Trophoblast cell (in vitro differentiated cells and primary cell): ENCODE measurements at regions not wholly inside any gene's neighbourhood (a gene's known extent, or its start where the extent isn't known, plus 50 kb on each side); places are given as distances from the start of the nearest gene placed in this dataset.

Experiments used
- DNase-seq, 2 donors: peaks; one replicate each; pipeline ENCODE4 v3.0.0-alpha.2; 2016
- H2AFZ ChIP-seq: 2 replicates; pipeline ENCODE4 v1.6.1; 2013; ENCODE audit warnings: low read length, moderate library complexity, mild to moderate bottlenecking; ENCODE audit not compliant: insufficient read depth, poor library complexity
- H2AK5ac ChIP-seq: 2 replicates; pipeline ENCODE4 v1.6.1; 2013; ENCODE audit warnings: mild to moderate bottlenecking, low read length
- H2BK120ac ChIP-seq: 2 replicates; pipeline ENCODE4 v1.6.1; 2013; ENCODE audit warnings: low read length, mild to moderate bottlenecking, moderate library complexity; ENCODE audit not compliant: insufficient read depth, poor library complexity
- H2BK12ac ChIP-seq: 2 replicates; pipeline ENCODE4 v1.6.1; 2013; ENCODE audit warnings: mild to moderate bottlenecking, low read length, moderate library complexity
- H2BK5ac ChIP-seq: 2 replicates; pipeline ENCODE4 v1.6.1; 2013; ENCODE audit warnings: low read length, low read depth, moderate library complexity, mild to moderate bottlenecking; ENCODE audit not compliant: poor library complexity
- H3K14ac ChIP-seq: 2 replicates; pipeline ENCODE4 v1.6.1; 2013; ENCODE audit warnings: mild to moderate bottlenecking, low read length
- H3K18ac ChIP-seq: 2 replicates; pipeline ENCODE4 v1.6.1; 2013; ENCODE audit warnings: mild to moderate bottlenecking, low read length
- H3K23ac ChIP-seq: 2 replicates; pipeline ENCODE4 v1.6.1; 2013; ENCODE audit warnings: low read length
- H3K27ac ChIP-seq: 2 replicates; pipeline ENCODE4 v1.5.1; 2013; ENCODE audit warnings: low read depth, mild to moderate bottlenecking, inconsistent platforms, low read length, moderate library complexity
- H3K27me3 ChIP-seq: 2 replicates; pipeline ENCODE4 v1.6.1; 2013; ENCODE audit warnings: inconsistent platforms, mild to moderate bottlenecking, low read length, moderate library complexity; ENCODE audit not compliant: insufficient read depth
- H3K36me3 ChIP-seq, 2 experiments: 1 replicate in 1 of 2; 2 replicates in 1 of 2; pipeline ENCODE4 v1.6.1; 2013; ENCODE audit warnings: low read length in 2 of 2, mild to moderate bottlenecking in 2 of 2, moderate library complexity in 1 of 2; ENCODE audit not compliant: insufficient read depth in 2 of 2, control insufficient read depth in 1 of 2
- H3K4ac ChIP-seq: 2 replicates; pipeline ENCODE4 v1.6.1; 2013; ENCODE audit warnings: low read depth, mild to moderate bottlenecking, low read length, moderate library complexity
- H3K4me1 ChIP-seq, 2 experiments: 1 replicate in 1 of 2; 2 replicates in 1 of 2; pipeline ENCODE4 v1.6.1; 2013; ENCODE audit warnings: low read length in 2 of 2, mild to moderate bottlenecking in 2 of 2, moderate library complexity in 1 of 2; ENCODE audit not compliant: insufficient read depth in 2 of 2, control insufficient read depth in 1 of 2
- H3K4me2 ChIP-seq: 2 replicates; pipeline ENCODE4 v1.6.1; 2013; ENCODE audit warnings: inconsistent platforms, mild to moderate bottlenecking, low read length, moderate library complexity
- H3K4me3 ChIP-seq: 2 replicates; pipeline ENCODE4 v1.5.1; 2013; ENCODE audit warnings: mild to moderate bottlenecking, low read depth, low read length, inconsistent platforms
- H3K79me1 ChIP-seq: one replicate; pipeline ENCODE4 v1.6.1; 2013; ENCODE audit warnings: low read length
- H3K79me2 ChIP-seq: 2 replicates; pipeline ENCODE4 v1.6.1; 2013; ENCODE audit warnings: low read length, mild to moderate bottlenecking; ENCODE audit not compliant: control insufficient read depth, insufficient read depth, poor library complexity
- H3K9ac ChIP-seq: 2 replicates; pipeline ENCODE4 v1.6.1; 2013; ENCODE audit warnings: mild to moderate bottlenecking, low read length
- H3K9me3 ChIP-seq: 2 replicates; pipeline ENCODE4 v1.6.1; 2013; ENCODE audit warnings: low read depth, mild to moderate bottlenecking, control low read depth, inconsistent platforms, low read length; ENCODE audit not compliant: insufficient read depth
- H4K12ac ChIP-seq: 2 replicates; pipeline ENCODE4 v1.6.1; 2013; ENCODE audit warnings: low read depth, mild to moderate bottlenecking, low read length, moderate library complexity
- H4K8ac ChIP-seq: 2 replicates; pipeline ENCODE4 v1.6.1; 2013; ENCODE audit warnings: low read depth, mild to moderate bottlenecking, low read length, moderate library complexity
- H4K91ac ChIP-seq: one replicate; pipeline ENCODE4 v1.6.1; 2013; ENCODE audit warnings: low read depth, mild to moderate bottlenecking, low read length, moderate library complexity
- WGBS: extraction: QIAGEN DNeasy Blood & Tissue Kit; methylation state at CpG from one replicate; pipeline ENCODE4 v1.1.7; 2013; ENCODE audit warnings: missing lambda C conversion rate; ENCODE audit not compliant: insufficient read length, insufficient coverage; ENCODE audit errors: extremely low coverage; 5-methylcytosine and 5-hydroxymethylcytosine counted together

DNA sequence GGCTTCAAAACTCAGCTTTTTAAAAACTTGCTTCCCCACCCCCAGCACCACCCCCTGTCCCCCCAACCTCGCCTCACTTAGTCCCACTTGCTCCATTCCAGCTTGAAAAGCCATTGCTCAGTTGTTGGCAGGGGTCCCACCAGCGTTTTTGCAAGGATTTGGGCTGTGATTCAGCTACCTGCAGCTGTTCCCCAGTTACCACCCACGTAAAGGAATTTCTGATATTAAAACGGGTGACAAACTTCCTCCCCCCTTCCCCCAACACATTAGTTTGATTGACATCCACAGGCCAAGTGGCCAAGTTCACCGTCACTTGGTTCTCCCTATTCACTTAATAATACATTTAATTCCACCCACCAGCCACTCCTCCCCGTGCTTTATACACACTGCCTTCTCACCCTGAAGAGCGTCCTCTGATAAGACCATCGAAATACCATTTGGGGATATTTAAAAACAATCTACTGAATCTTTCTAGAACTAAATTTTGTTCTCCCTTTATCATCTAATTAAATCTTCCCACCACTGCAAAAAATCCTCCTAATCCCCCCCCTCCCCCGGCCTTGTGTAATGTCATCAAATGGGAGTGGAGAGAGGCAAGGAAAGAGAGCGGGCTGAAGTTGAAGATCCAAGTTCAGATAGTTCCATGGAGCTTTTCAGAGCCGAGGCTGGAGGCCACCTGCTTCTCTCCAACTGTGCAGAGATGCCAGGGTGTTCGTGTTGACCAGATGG lies 55.1 kb downstream of the SOX9 start:
- Histone ChIP-seq H3K4me1 (no peaks in the 10 kb centered on the region), H2BK12ac (no peak overlapping the region), H2BK120ac (no peak overlapping the region), H4K8ac (no peak overlapping the region), H3K18ac (no peak overlapping the region), H2AFZ (no peak overlapping the region), H3K9me3 (no peaks in the 10 kb centered on the region), H2BK5ac (no peak overlapping the region), H3K79me2 (no peaks in the 10 kb centered on the region), H3K23ac (no peak overlapping the region), H2AK5ac (no peak overlapping the region), H3K79me1 (no peaks in the 10 kb centered on the region), H3K4me3 (no peak overlapping the region), H3K27ac (no peak overlapping the region), H4K12ac (no peak overlapping the region), H3K9ac (no peak overlapping the region), H3K27me3 (no peaks in the 10 kb centered on the region), H4K91ac (no peak overlapping the region), H3K36me3 (no peaks in the 10 kb centered on the region), H3K14ac (no peak overlapping the region), H3K4ac (no peak overlapping the region), H3K4me2 (no peak overlapping the region)
- WGBS, result 100% methylated on average over 1 of the region's 12 CpGs
- no peak for DNase-seq

DNA sequence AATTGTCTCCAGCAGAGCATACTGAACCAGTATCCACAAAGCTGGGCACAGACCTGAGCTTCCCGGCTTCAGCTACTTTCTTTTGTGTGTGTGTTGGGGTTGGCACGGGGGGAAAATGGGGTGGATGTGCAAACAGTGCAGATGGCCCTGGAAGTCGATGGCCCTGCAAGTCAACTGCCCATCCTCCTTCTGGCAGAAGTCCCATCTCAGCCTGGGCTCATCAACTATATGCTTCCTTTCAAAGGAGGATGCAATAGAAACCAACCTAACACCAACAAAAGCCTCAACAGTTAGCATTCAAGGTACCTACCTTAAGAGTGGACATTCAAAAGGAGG lies 55.7 kb downstream of the SOX9 start:
- H3K14ac ChIP-seq, result no peak overlapping the region
- no CpG with 5 or more reads among the region's 3 CpGs for WGBS
- no peak overlapping the region for H3K4ac ChIP-seq
- H3K27me3 ChIP-seq, result no peaks in the 10 kb centered on the region
- H3K9ac ChIP-seq, result no peak overlapping the region
- no peak overlapping the region for H2BK120ac ChIP-seq
- no peak overlapping the region for H4K8ac ChIP-seq
- no peak overlapping the region for H4K12ac ChIP-seq
- H2AFZ ChIP-seq, result no peak overlapping the region
- no peak for DNase-seq
- H3K79me2 ChIP-seq, result no peaks in the 10 kb centered on the region
- no peak overlapping the region for H3K27ac ChIP-seq
- H3K79me1 ChIP-seq, result no peaks in the 10 kb centered on the region
- H4K91ac ChIP-seq, result no peak overlapping the region
- H3K18ac ChIP-seq, result no peak overlapping the region
- H2BK12ac ChIP-seq, result no peak overlapping the region
- no peak overlapping the region for H3K4me3 ChIP-seq
- no peak overlapping the region for H2BK5ac ChIP-seq
- H2AK5ac ChIP-seq, result no peak overlapping the region
- no peaks in the 10 kb centered on the region for H3K4me1 ChIP-seq
- H3K36me3 ChIP-seq, result no peaks in the 10 kb centered on the region
- H3K9me3 ChIP-seq, result no peaks in the 10 kb centered on the region
- no peak overlapping the region for H3K23ac ChIP-seq
- H3K4me2 ChIP-seq, result no peak overlapping the region

DNA sequence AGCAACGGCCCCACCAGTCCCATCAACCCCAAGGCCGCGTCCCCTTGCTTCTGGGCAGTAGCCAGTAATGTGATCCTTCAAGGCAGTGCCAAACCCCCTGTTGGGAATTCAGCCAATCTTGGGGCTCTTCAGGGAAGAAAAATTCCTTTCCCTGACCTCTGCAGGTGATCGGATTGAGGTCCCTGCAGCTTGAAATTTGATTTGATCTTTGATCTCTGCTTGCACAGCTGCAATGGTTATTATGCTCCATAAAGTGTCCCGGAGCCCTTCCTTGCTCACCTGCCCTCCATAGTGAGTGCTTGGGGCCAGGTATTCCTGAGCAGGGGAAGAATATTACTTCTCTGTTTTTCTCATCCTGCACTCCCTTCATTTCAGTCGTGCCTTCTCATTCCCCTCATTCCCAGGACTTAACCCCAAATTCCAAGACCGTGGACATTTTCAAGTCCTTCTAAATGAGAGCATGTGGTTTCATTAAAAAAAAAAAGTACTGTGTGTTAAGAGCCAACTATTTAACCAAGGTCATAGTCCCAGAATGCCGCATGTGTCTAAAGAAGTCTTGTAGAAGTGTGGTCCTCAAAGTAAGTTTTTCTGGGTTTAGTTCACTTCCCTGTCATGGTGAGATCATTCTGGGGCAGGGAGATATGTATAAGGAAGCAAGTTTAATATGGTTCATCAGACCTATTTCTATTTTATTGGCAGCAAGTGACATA lies 56.3 kb downstream of the SOX9 start:
- no CpG with 5 or more reads among the region's 8 CpGs for WGBS
- no peak overlapping the region for H2BK5ac ChIP-seq

DNA sequence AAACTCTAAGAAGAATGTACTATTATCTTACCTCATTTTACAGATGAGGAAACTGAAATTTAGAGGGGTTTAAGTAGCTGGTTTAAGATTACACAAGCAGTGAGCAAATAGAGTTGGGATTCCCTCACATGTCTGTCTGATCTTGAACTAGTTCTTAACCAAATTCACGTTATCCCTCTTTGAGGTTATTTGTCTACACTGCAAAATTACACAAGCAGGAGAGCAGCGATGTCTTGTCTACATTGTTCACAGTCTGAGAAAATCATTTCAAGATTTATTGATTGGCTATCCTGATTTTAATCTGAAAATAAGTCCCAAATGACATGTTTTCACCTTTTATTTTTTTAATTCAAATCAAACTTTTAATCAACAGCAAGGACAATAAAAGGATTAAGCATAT lies 56.9 kb downstream of the SOX9 start:
- H3K4me1 ChIP-seq, result no peaks in the 10 kb centered on the region
- no peak overlapping the region for H2AK5ac ChIP-seq
- no peak overlapping the region for H2BK5ac ChIP-seq
- H3K36me3 ChIP-seq, result no peaks in the 10 kb centered on the region
- H3K9me3 ChIP-seq, result no peaks in the 10 kb centered on the region
- H3K79me2 ChIP-seq, result no peaks in the 10 kb centered on the region
- no CpG with 5 or more reads among the region's 2 CpGs for WGBS
- no peak overlapping the region for H3K9ac ChIP-seq
- H3K4me2 ChIP-seq, result no peak overlapping the region
- H4K8ac ChIP-seq, result no peak overlapping the region
- H3K14ac ChIP-seq, result no peak overlapping the region
- H3K4ac ChIP-seq, result no peak overlapping the region
- H3K18ac ChIP-seq, result no peak overlapping the region
- H4K91ac ChIP-seq, result no peak overlapping the region
- H2BK12ac ChIP-seq, result no peak overlapping the region
- DNase-seq, result no peak
- no peak overlapping the region for H3K27ac ChIP-seq
- H3K4me3 ChIP-seq, result no peak overlapping the region
- H2BK120ac ChIP-seq, result no peak overlapping the region
- no peak overlapping the region for H2AFZ ChIP-seq
- no peaks in the 10 kb centered on the region for H3K79me1 ChIP-seq
- H3K27me3 ChIP-seq, result no peaks in the 10 kb centered on the region
- no peak overlapping the region for H3K23ac ChIP-seq
- H4K12ac ChIP-seq, result no peak overlapping the region

More for the DNA sequence above, 56.3 kb downstream of the SOX9 start:
- Histone ChIP-seq H3K4ac (no peak overlapping the region), H3K23ac (no peak overlapping the region), H3K4me2 (no peak overlapping the region), H2BK120ac (no peak overlapping the region), H4K91ac (no peak overlapping the region), H3K27me3 (no peaks in the 10 kb centered on the region), H4K8ac (no peak overlapping the region), H3K79me1 (no peaks in the 10 kb centered on the region), H3K14ac (no peak overlapping the region), H3K4me1 (no peaks in the 10 kb centered on the region), H4K12ac (no peak overlapping the region), H3K4me3 (no peak overlapping the region), H3K36me3 (no peaks in the 10 kb centered on the region), H3K18ac (no peak overlapping the region), H3K27ac (no peak overlapping the region), H3K9ac (no peak overlapping the region), H3K9me3 (no peaks in the 10 kb centered on the region), H2BK12ac (no peak overlapping the region), H2AK5ac (no peak overlapping the region), H2AFZ (no peak overlapping the region), H3K79me2 (no peaks in the 10 kb centered on the region)
- DNase-seq, result no peak
